ENCODE measurements at regions not wholly inside any gene's neighbourhood (a gene's known extent, or its start where the extent isn't known, plus 50 kb on each side); places are given as distances from the start of the nearest gene placed in this dataset.

DNA sequence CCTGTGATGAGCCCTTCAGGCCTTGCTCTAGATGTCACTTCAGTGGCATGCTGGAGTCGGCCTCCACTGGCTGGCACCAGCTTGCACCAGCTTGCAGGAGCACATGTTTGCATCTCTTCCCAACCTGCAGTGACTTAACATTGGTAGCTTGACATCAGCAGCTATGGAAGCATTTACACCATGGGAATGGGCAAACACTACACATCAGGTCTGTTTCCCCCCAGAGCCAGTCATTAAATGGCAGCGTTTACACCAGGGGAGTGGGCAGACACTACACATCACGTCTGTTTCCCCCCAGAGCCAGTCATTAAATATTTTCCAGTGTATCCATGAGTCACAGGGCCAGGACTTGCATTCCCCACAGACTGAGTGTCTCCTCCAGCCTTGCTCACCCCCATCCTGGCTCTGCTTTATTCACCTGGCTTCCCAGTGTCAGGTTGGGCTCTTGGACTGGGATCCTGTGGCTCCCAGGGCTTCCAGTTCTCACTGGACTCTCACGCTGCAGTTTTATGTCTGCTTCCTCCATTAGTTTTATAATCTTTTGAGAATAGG, 51.6 kb upstream of the VRK1 start:
- no peak for DNase-seq
- TF ChIP-seq, protein P1, sequence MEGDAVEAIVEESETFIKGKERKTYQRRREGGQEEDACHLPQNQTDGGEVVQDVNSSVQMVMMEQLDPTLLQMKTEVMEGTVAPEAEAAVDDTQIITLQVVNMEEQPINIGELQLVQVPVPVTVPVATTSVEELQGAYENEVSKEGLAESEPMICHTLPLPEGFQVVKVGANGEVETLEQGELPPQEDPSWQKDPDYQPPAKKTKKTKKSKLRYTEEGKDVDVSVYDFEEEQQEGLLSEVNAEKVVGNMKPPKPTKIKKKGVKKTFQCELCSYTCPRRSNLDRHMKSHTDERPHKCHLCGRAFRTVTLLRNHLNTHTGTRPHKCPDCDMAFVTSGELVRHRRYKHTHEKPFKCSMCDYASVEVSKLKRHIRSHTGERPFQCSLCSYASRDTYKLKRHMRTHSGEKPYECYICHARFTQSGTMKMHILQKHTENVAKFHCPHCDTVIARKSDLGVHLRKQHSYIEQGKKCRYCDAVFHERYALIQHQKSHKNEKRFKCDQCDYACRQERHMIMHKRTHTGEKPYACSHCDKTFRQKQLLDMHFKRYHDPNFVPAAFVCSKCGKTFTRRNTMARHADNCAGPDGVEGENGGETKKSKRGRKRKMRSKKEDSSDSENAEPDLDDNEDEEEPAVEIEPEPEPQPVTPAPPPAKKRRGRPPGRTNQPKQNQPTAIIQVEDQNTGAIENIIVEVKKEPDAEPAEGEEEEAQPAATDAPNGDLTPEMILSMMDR (IDR thresholded peaks at IDR 0.05; ENCODE audit: control extremely low read depth, extremely low read depth) = no peak
- WGBS, 2 donors = 81 to 88% methylated on average over 4 of the region's 4 CpGs
- Histone ChIP-seq H3K9ac (ENCODE audit: insufficient read depth in 1 of 2, low read length in 2 of 2) (no peak overlapping the region), H3K4me1 (ENCODE audit: control insufficient read depth in 5 of 5, insufficient read depth in 5 of 5, low read length in 5 of 5) (peaks cover 0 to 4% (median 0%) of the 10 kb centered on the region in 5 donors), H3K9me3 (ENCODE audit: control insufficient read depth in 4 of 4, insufficient read depth in 3 of 4, low read length in 3 of 4) (peaks cover 0 to 6% (median 0%) of the 10 kb centered on the region in 4 donors), H3K27ac (ENCODE audit: low read depth in 1 of 2, low read length in 1 of 2) (no peak overlapping the region), H3K36me3 (ENCODE audit: control insufficient read depth in 4 of 4, insufficient read depth in 4 of 4, low read length in 4 of 4) (no peaks in the 10 kb centered on the region), H3K27me3 (ENCODE audit: control insufficient read depth in 3 of 3, insufficient read depth in 3 of 3, low read length in 2 of 3) (peaks cover 0 to 12% (median 3%) of the 10 kb centered on the region in 3 donors), H3K4me3 (no peak overlapping the region)
- ATAC-seq (ENCODE audit: insufficient read depth, low FRiP score) = no peak

DNA sequence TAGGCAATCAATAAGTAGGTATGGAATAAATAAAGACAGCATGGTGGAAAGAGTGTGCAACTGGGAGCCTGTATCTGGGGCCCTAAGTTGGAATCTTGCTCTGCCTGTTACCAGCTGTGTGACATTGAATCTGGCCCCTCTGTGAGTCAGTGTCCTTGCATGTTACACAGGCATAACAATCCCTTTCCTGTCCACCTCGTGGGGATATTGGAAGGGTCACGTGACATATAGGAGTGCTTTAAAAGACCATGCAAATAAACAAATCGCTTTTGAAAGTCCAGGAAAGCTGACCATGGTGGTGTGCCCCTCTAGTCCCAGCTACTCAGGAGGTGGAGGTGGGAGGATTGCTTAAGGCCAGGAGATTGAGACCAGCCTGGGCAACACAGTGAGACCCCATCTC, 51.1 kb upstream of the VRK1 start:
- DNase-seq = no peak
- Histone ChIP-seq H3K27me3 (ENCODE audit: control insufficient read depth in 3 of 3, insufficient read depth in 3 of 3, low read length in 2 of 3) (peaks cover 0 to 7% (median 3%) of the 10 kb centered on the region in 3 donors), H3K9me3 (ENCODE audit: control insufficient read depth in 4 of 4, insufficient read depth in 3 of 4, low read length in 3 of 4) (peaks cover 0 to 6% (median 0%) of the 10 kb centered on the region in 4 donors), H3K4me3 (no peak overlapping the region), H3K4me1 (ENCODE audit: control insufficient read depth in 5 of 5, insufficient read depth in 5 of 5, low read length in 5 of 5) (peaks cover 0 to 3% (median 0%) of the 10 kb centered on the region in 5 donors), H3K9ac (ENCODE audit: insufficient read depth in 1 of 2, low read length in 2 of 2) (no peak overlapping the region), H3K27ac (ENCODE audit: low read depth in 1 of 2, low read length in 1 of 2) (no peak overlapping the region), H3K36me3 (ENCODE audit: control insufficient read depth in 4 of 4, insufficient read depth in 4 of 4, low read length in 4 of 4) (no peaks in the 10 kb centered on the region)
- ATAC-seq (ENCODE audit: insufficient read depth, low FRiP score) = no peak
- WGBS, 2 donors = 34 to 70% methylated on average over 3 of the region's 3 CpGs
- TF ChIP-seq, protein P1 (IDR thresholded peaks at IDR 0.05; ENCODE audit: control extremely low read depth, extremely low read depth) = no peak

DNA sequence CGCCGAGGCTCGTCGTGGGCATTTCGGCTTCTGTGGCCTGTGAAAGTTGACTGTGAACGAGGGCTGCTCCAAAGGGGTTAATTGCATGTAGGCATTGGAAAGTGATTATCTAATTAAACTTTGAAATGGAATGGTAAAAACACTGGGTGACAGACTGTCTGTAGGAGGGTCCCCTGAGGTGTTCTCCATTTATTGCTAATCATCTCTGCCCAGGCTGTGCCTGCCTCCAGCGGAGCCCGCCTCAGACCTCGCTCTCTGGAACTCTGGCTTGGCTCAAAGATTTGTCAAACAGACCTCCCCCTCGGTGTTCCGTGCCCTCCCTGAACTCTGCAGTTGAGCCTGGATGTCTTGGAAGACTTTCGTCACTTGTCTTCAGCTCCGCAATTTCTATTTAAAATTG, 50.2 kb upstream of the VRK1 start:
- H3K4me1 ChIP-seq (ENCODE audit: control insufficient read depth in 5 of 5, insufficient read depth in 5 of 5, low read length in 5 of 5) = no peaks in the 10 kb centered on the region
- H3K27ac ChIP-seq (ENCODE audit: low read depth in 1 of 2, low read length in 1 of 2) = no peak overlapping the region
- no peak for ATAC-seq (ENCODE audit: insufficient read depth, low FRiP score)
- H3K4me3 ChIP-seq = no peak overlapping the region
- TF ChIP-seq, protein P1 (IDR thresholded peaks at IDR 0.05; ENCODE audit: control extremely low read depth, extremely low read depth) = no peak
- 77 to 84% methylated on average over 13 of the region's 13 CpGs for WGBS, 2 donors
- no peak for DNase-seq
- H3K9ac ChIP-seq (ENCODE audit: insufficient read depth in 1 of 2, low read length in 2 of 2) = no peak overlapping the region
- H3K36me3 ChIP-seq (ENCODE audit: control insufficient read depth in 4 of 4, insufficient read depth in 4 of 4, low read length in 4 of 4) = no peaks in the 10 kb centered on the region
- H3K27me3 ChIP-seq (ENCODE audit: control insufficient read depth in 3 of 3, insufficient read depth in 3 of 3, low read length in 2 of 3) = peaks cover 0 to 3% (median 2%) of the 10 kb centered on the region in 3 donors
- peaks cover 0 to 6% (median 0%) of the 10 kb centered on the region in 4 donors for H3K9me3 ChIP-seq (ENCODE audit: control insufficient read depth in 4 of 4, insufficient read depth in 3 of 4, low read length in 3 of 4)
